ENCODE measurements at regions not wholly inside any gene's neighbourhood (a gene's known extent, or its start where the extent isn't known, plus 50 kb on each side); places are given as distances from the start of the nearest gene placed in this dataset.

- TF ChIP-seq EZH2phosphoT487 (IDR thresholded peaks at IDR 0.05; ENCODE audit: borderline replicate concordance, low read depth, low read length) (no peak), CTCF (conservative IDR thresholded peaks at IDR 0.05; ENCODE audit: low read length) (no peak)
- Histone ChIP-seq H3K9me2 (ENCODE audit: insufficient read depth, low read length) (no peaks in the 10 kb centered on the region), H3K36me3 (ENCODE audit: insufficient read depth, low read length) (no peaks in the 10 kb centered on the region), H3K4me1 (ENCODE audit: insufficient read depth, low read length, poor library complexity, severe bottlenecking) (no peaks in the 10 kb centered on the region), H3K4me2 (ENCODE audit: low read length) (no peak overlapping the region), H2AFZ (ENCODE audit: low read length) (no peak overlapping the region), H3K79me2 (ENCODE audit: insufficient read depth, low read depth, low read length) (no peaks in the 10 kb centered on the region), H4K20me1 (ENCODE audit: insufficient read depth, low read length) (no peaks in the 10 kb centered on the region), H3K27ac (ENCODE audit: low read depth, low read length, poor library complexity, severe bottlenecking) (no peak overlapping the region), H3K4me3 (ENCODE audit: low read depth, low read length, poor library complexity, severe bottlenecking) (no peak overlapping the region), H3K9me3 (ENCODE audit: low read length) (no peaks in the 10 kb centered on the region)
- ChIA-PET POLR2A (no interaction called here), CTCF (ENCODE audit: unreplicated experiment) (no interaction called here)
- DNase-seq (ENCODE audit: low spot score) = no peak
- intact Hi-C loops (cut with micrococcal nuclease; ENCODE audit: unreplicated experiment) = no loop called here
- BruUV-seq (replicated peaks) = no TSS peak
Observed at GRCh38 chrX:113408843-113409242, 568.2 kb upstream of the AMOT start.

DNA sequence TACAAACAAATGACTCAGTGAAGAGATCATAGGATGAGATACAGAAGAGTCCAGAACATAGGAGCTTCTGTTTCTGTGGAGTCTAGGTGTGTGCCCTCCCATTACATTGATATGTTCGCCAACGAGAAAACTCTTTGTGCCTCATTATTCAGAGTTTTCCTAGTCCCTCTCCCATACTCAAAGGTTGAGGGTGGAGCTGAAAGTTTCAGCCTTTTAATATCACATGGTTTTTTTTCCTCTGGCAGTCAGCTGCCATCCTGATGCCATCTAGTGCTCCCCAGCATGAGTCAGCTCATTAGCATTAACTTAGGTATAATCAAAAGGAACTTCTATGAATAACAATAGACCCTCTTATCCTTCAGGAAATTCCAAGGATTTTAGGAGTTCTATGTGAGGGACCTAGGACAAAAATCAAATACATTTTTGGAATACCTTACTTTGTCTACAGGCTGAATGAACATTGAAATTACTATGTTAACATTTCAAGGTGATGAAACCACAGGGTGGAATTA lies 559.6 kb upstream of the AMOT start:
- no peaks in the 10 kb centered on the region for H3K4me1 ChIP-seq (ENCODE audit: insufficient read depth, low read length, poor library complexity, severe bottlenecking)
- H3K4me2 ChIP-seq (ENCODE audit: low read length) = no peak overlapping the region
- H3K79me2 ChIP-seq (ENCODE audit: insufficient read depth, low read depth, low read length) = no peaks in the 10 kb centered on the region
- no TSS peak for BruUV-seq (replicated peaks)
- H3K27ac ChIP-seq (ENCODE audit: low read depth, low read length, poor library complexity, severe bottlenecking) = no peak overlapping the region
- no peaks in the 10 kb centered on the region for H3K36me3 ChIP-seq (ENCODE audit: insufficient read depth, low read length)
- H2AFZ ChIP-seq (ENCODE audit: low read length) = no peak overlapping the region
- intact Hi-C loops (cut with micrococcal nuclease; ENCODE audit: unreplicated experiment) = no loop called here
- no peaks in the 10 kb centered on the region for H3K9me3 ChIP-seq (ENCODE audit: low read length)
- ChIA-PET CTCF (ENCODE audit: unreplicated experiment) (no interaction called here), POLR2A (no interaction called here)
- no peaks in the 10 kb centered on the region for H3K9me2 ChIP-seq (ENCODE audit: insufficient read depth, low read length)
- DNase-seq (ENCODE audit: low spot score) = no peak
- H4K20me1 ChIP-seq (ENCODE audit: insufficient read depth, low read length) = no peaks in the 10 kb centered on the region
- no peak overlapping the region for H3K4me3 ChIP-seq (ENCODE audit: low read depth, low read length, poor library complexity, severe bottlenecking)
- TF ChIP-seq EZH2phosphoT487 (IDR thresholded peaks at IDR 0.05; ENCODE audit: borderline replicate concordance, low read depth, low read length) = no peak
- TF ChIP-seq CTCF (conservative IDR thresholded peaks at IDR 0.05; ENCODE audit: low read length) = no peak

GRCh38 chrX:113399506-113400192 lies 559.0 kb upstream of the AMOT start:
- Histone ChIP-seq H4K20me1 (ENCODE audit: insufficient read depth, low read length) (no peaks in the 10 kb centered on the region), H3K9me3 (ENCODE audit: low read length) (no peaks in the 10 kb centered on the region), H3K4me3 (ENCODE audit: low read depth, low read length, poor library complexity, severe bottlenecking) (no peak overlapping the region), H3K4me2 (ENCODE audit: low read length) (no peak overlapping the region), H2AFZ (ENCODE audit: low read length) (no peak overlapping the region), H3K27ac (ENCODE audit: low read depth, low read length, poor library complexity, severe bottlenecking) (no peak overlapping the region), H3K9me2 (ENCODE audit: insufficient read depth, low read length) (no peaks in the 10 kb centered on the region), H3K79me2 (ENCODE audit: insufficient read depth, low read depth, low read length) (no peaks in the 10 kb centered on the region), H3K4me1 (ENCODE audit: insufficient read depth, low read length, poor library complexity, severe bottlenecking) (no peaks in the 10 kb centered on the region), H3K36me3 (ENCODE audit: insufficient read depth, low read length) (no peaks in the 10 kb centered on the region)
- no TSS peak for BruUV-seq (replicated peaks)
- ChIA-PET CTCF (ENCODE audit: unreplicated experiment) (no interaction called here), POLR2A (no interaction called here)
- no peak for DNase-seq (ENCODE audit: low spot score)
- intact Hi-C loops (cut with micrococcal nuclease; ENCODE audit: unreplicated experiment) = no loop called here
- no peak for TF ChIP-seq EZH2phosphoT487 (IDR thresholded peaks at IDR 0.05; ENCODE audit: borderline replicate concordance, low read depth, low read length)
- no peak for TF ChIP-seq CTCF (conservative IDR thresholded peaks at IDR 0.05; ENCODE audit: low read length)

All from OCI-LY7 (cell line).